Neural progenitor cell (in vitro differentiated cells): ENCODE measurements at regions not wholly inside any gene's neighbourhood (a gene's known extent, or its start where the extent isn't known, plus 50 kb on each side); places are given as distances from the start of the nearest gene placed in this dataset.

ENCODE experiments used
- DNase-seq: peaks from one replicate; pipeline ENCODE4 v3.0.0-alpha.2; 2016; ENCODE audit warnings: low spot score
- H2AFZ ChIP-seq: fragments of 200-600 bp; sonication (generic); replicated peaks from 2 replicates; pipeline ENCODE4 v1.6.1; 2016; ENCODE audit warnings: antibody characterized with exemption
- H3F3A ChIP-seq: fragments of 200-600 bp; sonication (generic); 2 replicates; pipeline ENCODE4 v1.6.1; 2016; ENCODE audit warnings: antibody characterized with exemption, low read depth
- H3K27ac ChIP-seq: fragments of 200-600 bp; sonication (generic); 2 replicates; pipeline ENCODE4 v1.5.1; 2016; ENCODE audit warnings: mild to moderate bottlenecking
- H3K27me3 ChIP-seq: fragments of 200-600 bp; sonication (generic); 2 replicates; pipeline ENCODE4 v1.6.1; 2016; ENCODE audit warnings: mild to moderate bottlenecking, moderate library complexity
- H3K36me3 ChIP-seq: fragments of 200-600 bp; sonication (generic); 2 replicates; pipeline ENCODE4 v1.5.1; 2016
- H3K4me1 ChIP-seq: fragments of 200-600 bp; sonication (generic); 2 replicates; pipeline ENCODE4 v1.6.1; 2016; ENCODE audit warnings: mixed run types
- H3K4me2 ChIP-seq: fragments of 200-600 bp; sonication (generic); 2 replicates; pipeline ENCODE4 v1.6.1; 2016
- H3K4me3 ChIP-seq: fragments of 200-600 bp; sonication (generic); 2 replicates; pipeline ENCODE4 v1.5.1; 2016
- H3K79me2 ChIP-seq: fragments of 200-600 bp; sonication (generic); 2 replicates; pipeline ENCODE4 v1.6.1; 2016; ENCODE audit warnings: low read depth
- H3K9ac ChIP-seq: fragments of 200-600 bp; sonication (generic); 2 replicates; pipeline ENCODE4 v1.6.1; 2016
- H3K9me3 ChIP-seq: fragments of 200-600 bp; sonication (generic); 2 replicates; pipeline ENCODE4 v1.5.1; 2016; ENCODE audit warnings: low read depth
- H4K20me1 ChIP-seq: fragments of 200-600 bp; sonication (generic); 2 replicates; pipeline ENCODE4 v1.6.1; 2016; ENCODE audit warnings: low read depth
- H3K27ac Mint-ChIP-seq: 3 replicates; pipeline ENCODE4 v1.8.0; 2021; ENCODE audit warnings: mixed read lengths
- H3K27me3 Mint-ChIP-seq: 2 replicates; pipeline ENCODE4 v1.8.0; 2022; ENCODE audit warnings: low read depth, mild to moderate bottlenecking, inconsistent platforms, moderate library complexity, mixed read lengths; ENCODE audit not compliant: insufficient read depth
- H3K36me3 Mint-ChIP-seq: 3 replicates; pipeline ENCODE4 v1.8.0; 2021; ENCODE audit warnings: mixed read lengths
- H3K4me1 Mint-ChIP-seq: 3 replicates; pipeline ENCODE4 v1.8.0; 2021; ENCODE audit warnings: mixed read lengths
- H3K4me3 Mint-ChIP-seq: 3 replicates; pipeline ENCODE4 v1.8.0; 2021; ENCODE audit warnings: mild to moderate bottlenecking, moderate library complexity, mixed read lengths
- H3K9me3 Mint-ChIP-seq: 3 replicates; pipeline ENCODE4 v1.8.0; 2020; ENCODE audit warnings: mixed read lengths
- CTCF ChIP-seq: fragments of 200-600 bp; sonication (generic); IDR thresholded peaks from 2 replicates; pipeline ENCODE4 v1.5.1; 2017; ENCODE audit warnings: antibody characterized with exemption, mild to moderate bottlenecking
- EZH2 ChIP-seq: fragments of 200-600 bp; sonication (generic); IDR thresholded peaks from 2 replicates; pipeline ENCODE4 v1.6.1; 2017; ENCODE audit warnings: antibody characterized with exemption, mild to moderate bottlenecking, moderate library complexity
- EZH2phosphoT487 ChIP-seq: fragments of 200-600 bp; sonication (generic); IDR thresholded peaks from 2 replicates; pipeline ENCODE4 v1.6.1; 2017; ENCODE audit warnings: antibody characterized with exemption

DNA sequence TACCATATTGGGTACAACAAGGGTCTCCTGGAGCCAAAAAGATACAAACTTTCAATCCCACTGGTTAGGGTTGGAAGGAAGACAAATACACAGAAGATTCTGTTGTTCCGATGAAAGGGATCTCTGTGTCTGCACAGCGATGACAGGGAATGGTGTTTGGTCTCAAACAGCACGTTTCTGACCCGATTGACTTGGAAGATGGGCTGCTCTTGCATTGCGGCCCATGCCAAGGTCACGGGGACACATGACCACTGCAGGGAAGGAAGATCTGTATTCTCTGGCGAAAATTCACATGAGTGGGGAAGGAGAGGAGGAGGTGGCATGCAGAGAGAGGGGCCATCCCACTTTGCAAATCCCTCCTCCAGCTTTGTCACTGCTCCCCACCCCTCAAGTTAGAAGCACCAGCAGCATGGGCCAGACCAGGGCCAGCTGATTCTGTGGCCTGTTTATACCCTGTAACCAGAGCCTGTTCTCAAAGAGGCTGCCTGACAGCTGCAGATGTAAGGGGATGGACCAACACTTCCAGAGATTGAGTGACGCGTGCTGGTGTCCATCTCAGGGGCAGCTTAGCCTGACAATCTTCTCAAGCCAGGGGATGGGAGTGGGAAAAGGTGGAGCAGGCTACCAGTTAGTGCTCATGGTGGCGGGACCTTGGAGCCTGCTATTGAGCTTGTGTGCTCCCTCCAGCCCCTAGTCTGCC lies 57.2 kb downstream of the TNP1 start:
- Mint-ChIP-seq H3K4me3 (no peak overlapping the region), H3K9me3 (no peaks in the 10 kb centered on the region), H3K36me3 (no peaks in the 10 kb centered on the region), H3K27ac (no peak overlapping the region), H3K27me3 (peaks cover 4% of the 10 kb centered on the region), H3K4me1 (peaks cover 2% of the 10 kb centered on the region)
- Histone ChIP-seq H3K79me2 (no peaks in the 10 kb centered on the region), H2AFZ (no peak overlapping the region), H3K9ac (no peak overlapping the region), H3K27ac (no peak overlapping the region), H4K20me1 (no peaks in the 10 kb centered on the region), H3F3A (no peaks in the 10 kb centered on the region), H3K27me3 (no peaks in the 10 kb centered on the region), H3K4me2 (no peak overlapping the region), H3K9me3 (no peaks in the 10 kb centered on the region), H3K4me1 (no peaks in the 10 kb centered on the region), H3K4me3 (no peak overlapping the region), H3K36me3 (no peaks in the 10 kb centered on the region)
- DNase-seq, result no peak
- TF ChIP-seq EZH2phosphoT487, result no peak
- no peak for TF ChIP-seq EZH2
- TF ChIP-seq CTCF, result no peak

- Histone ChIP-seq H4K20me1 (no peaks in the 10 kb centered on the region), H2AFZ (no peak overlapping the region), H3K27ac (no peak overlapping the region), H3K9me3 (no peaks in the 10 kb centered on the region), H3K36me3 (no peaks in the 10 kb centered on the region), H3K27me3 (no peaks in the 10 kb centered on the region), H3K4me3 (no peak overlapping the region), H3K9ac (no peak overlapping the region), H3K4me1 (no peaks in the 10 kb centered on the region), H3F3A (no peaks in the 10 kb centered on the region), H3K79me2 (no peaks in the 10 kb centered on the region), H3K4me2 (no peak overlapping the region)
- no peak overlapping the region for H3K27ac Mint-ChIP-seq
- H3K9me3 Mint-ChIP-seq, result no peaks in the 10 kb centered on the region
- peaks cover 2% of the 10 kb centered on the region for H3K4me1 Mint-ChIP-seq
- no peak for TF ChIP-seq EZH2
- TF ChIP-seq CTCF, result no peak
- no peak for TF ChIP-seq EZH2phosphoT487
- peaks cover 4% of the 10 kb centered on the region for H3K27me3 Mint-ChIP-seq
- DNase-seq, result no peak
- H3K4me3 Mint-ChIP-seq, result no peak overlapping the region
- no peaks in the 10 kb centered on the region for H3K36me3 Mint-ChIP-seq
Observed at GRCh38 chr2:216800836-216801235, 59.0 kb downstream of the TNP1 start.

DNA sequence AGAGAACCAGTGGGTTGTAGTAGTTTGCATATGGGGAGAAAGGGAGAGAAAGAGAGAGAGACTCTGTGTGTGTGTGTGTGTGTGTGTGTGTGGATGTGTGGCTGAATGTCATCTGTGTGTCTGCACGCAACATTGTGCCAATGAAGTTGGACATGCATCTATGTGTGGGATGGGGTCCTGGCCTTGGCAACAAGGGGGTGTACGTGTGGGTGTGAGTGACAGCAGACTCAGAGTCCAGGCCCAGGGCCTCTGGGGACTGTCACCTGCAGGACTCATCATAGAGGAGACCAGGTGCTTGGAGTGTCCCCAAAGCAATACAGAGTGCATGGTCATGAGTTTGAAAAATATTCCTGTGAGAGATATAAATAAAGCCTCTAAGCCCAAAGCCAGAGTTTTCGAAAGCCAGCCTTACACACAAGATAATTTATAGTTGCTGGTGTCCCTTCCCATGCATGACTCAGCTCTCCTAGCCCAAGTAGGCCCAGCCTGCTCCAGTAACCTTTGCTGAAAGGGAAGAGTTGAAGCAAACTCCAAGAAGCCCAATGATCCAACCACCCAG lies 59.9 kb downstream of the TNP1 start:
- TF ChIP-seq EZH2 (no peak), CTCF (no peak)
- H3K4me3 ChIP-seq, result no peak overlapping the region
- no peak overlapping the region for H2AFZ ChIP-seq
- H3K9me3 ChIP-seq, result no peaks in the 10 kb centered on the region
- H3K36me3 Mint-ChIP-seq, result no peaks in the 10 kb centered on the region
- H3F3A ChIP-seq, result no peaks in the 10 kb centered on the region
- no peaks in the 10 kb centered on the region for H3K27me3 ChIP-seq
- no peak overlapping the region for H3K27ac Mint-ChIP-seq
- no peaks in the 10 kb centered on the region for H4K20me1 ChIP-seq
- H3K9ac ChIP-seq, result no peak overlapping the region
- no peaks in the 10 kb centered on the region for H3K36me3 ChIP-seq
- H3K27ac ChIP-seq, result no peak overlapping the region
- H3K27me3 Mint-ChIP-seq, result peaks cover 4% of the 10 kb centered on the region
- no peak overlapping the region for H3K4me3 Mint-ChIP-seq
- no peak overlapping the region for H3K4me2 ChIP-seq
- no peaks in the 10 kb centered on the region for H3K9me3 Mint-ChIP-seq
- H3K4me1 ChIP-seq, result no peaks in the 10 kb centered on the region
- peaks cover 2% of the 10 kb centered on the region for H3K4me1 Mint-ChIP-seq
- no peak for DNase-seq
- H3K79me2 ChIP-seq, result no peaks in the 10 kb centered on the region
